ENCODE measurements at regions not wholly inside any gene's neighbourhood (a gene's known extent, or its start where the extent isn't known, plus 50 kb on each side); places are given as distances from the start of the nearest gene placed in this dataset.

GRCh38 chr4:32002037-32002747, 1282.0 kb downstream of the PCDH7 start:
- FAIRE-seq (no peak), DNase-seq (ENCODE audit: insufficient read length, low spot score) (no peak)
- no peak for TF ChIP-seq POLR2A (IDR thresholded peaks at IDR 0.05; ENCODE audit: low read depth, low read length)

GRCh38 chr4:32003548-32003947, 1283.4 kb downstream of the PCDH7 start:
- no peak for DNase-seq (ENCODE audit: insufficient read length, low spot score)
- TF ChIP-seq POLR2A (IDR thresholded peaks at IDR 0.05; ENCODE audit: low read depth, low read length) = no peak
- no peak for FAIRE-seq

GRCh38 chr4:32010221-32010620, 1290.1 kb downstream of the PCDH7 start:
- TF ChIP-seq POLR2A (IDR thresholded peaks at IDR 0.05; ENCODE audit: low read depth, low read length) = no peak
- FAIRE-seq (no peak), DNase-seq (ENCODE audit: insufficient read length, low spot score) (no peak)

GRCh38 chr4:32022071-32022470, 1301.9 kb downstream of the PCDH7 start:
- no peak for TF ChIP-seq POLR2A (IDR thresholded peaks at IDR 0.05; ENCODE audit: low read depth, low read length)
- DNase-seq (ENCODE audit: insufficient read length, low spot score) (no peak), FAIRE-seq (no peak)

GRCh38 chr4:32025851-32026459, 1305.8 kb downstream of the PCDH7 start:
- peak; percentile 1 for DNase-seq (ENCODE audit: insufficient read length, low spot score)
- TF ChIP-seq POLR2A (IDR thresholded peaks at IDR 0.05; ENCODE audit: low read depth, low read length) = no peak
- peak; percentile 69 for FAIRE-seq

- no peak for DNase-seq (ENCODE audit: insufficient read length, low spot score)
- no peak for TF ChIP-seq POLR2A (IDR thresholded peaks at IDR 0.05; ENCODE audit: low read depth, low read length)
- FAIRE-seq = no peak
Measured at GRCh38 chr4:32030406-32030805, 1310.2 kb downstream of the PCDH7 start.

GRCh38 chr4:32031026-32031425, 1310.9 kb downstream of the PCDH7 start:
- FAIRE-seq (no peak), DNase-seq (ENCODE audit: insufficient read length, low spot score) (no peak)
- TF ChIP-seq POLR2A (IDR thresholded peaks at IDR 0.05; ENCODE audit: low read depth, low read length) = no peak

- FAIRE-seq (no peak), DNase-seq (ENCODE audit: insufficient read length, low spot score) (no peak)
- no peak for TF ChIP-seq POLR2A (IDR thresholded peaks at IDR 0.05; ENCODE audit: low read depth, low read length)
Measured at GRCh38 chr4:32032136-32032672, 1312.0 kb downstream of the PCDH7 start.

GRCh38 chr4:32037399-32037798, 1317.2 kb downstream of the PCDH7 start:
- DNase-seq (ENCODE audit: insufficient read length, low spot score) = no peak
- FAIRE-seq = no peak
- TF ChIP-seq POLR2A (IDR thresholded peaks at IDR 0.05; ENCODE audit: low read depth, low read length) = no peak

- TF ChIP-seq POLR2A (IDR thresholded peaks at IDR 0.05; ENCODE audit: low read depth, low read length) = no peak
- FAIRE-seq = no peak
Measured at GRCh38 chr4:32042486-32043247, 1322.5 kb downstream of the PCDH7 start.

GRCh38 chr4:32043248-32043633, 1323.1 kb downstream of the PCDH7 start:
- FAIRE-seq (no peak), DNase-seq (ENCODE audit: insufficient read length, low spot score) (no peak)
- no peak for TF ChIP-seq POLR2A (IDR thresholded peaks at IDR 0.05; ENCODE audit: low read depth, low read length)

More at GRCh38 chr4:32042486-32043247, 1322.5 kb downstream of the PCDH7 start:
- DNase-seq (ENCODE audit: insufficient read length, low spot score) = no peak

GRCh38 chr4:32061916-32062315, 1341.7 kb downstream of the PCDH7 start:
- TF ChIP-seq POLR2A (IDR thresholded peaks at IDR 0.05; ENCODE audit: low read depth, low read length) = no peak
- DNase-seq (ENCODE audit: insufficient read length, low spot score) = no peak
- no peak for FAIRE-seq

- TF ChIP-seq POLR2A (IDR thresholded peaks at IDR 0.05; ENCODE audit: low read depth, low read length) = no peak
- FAIRE-seq (no peak), DNase-seq (ENCODE audit: insufficient read length, low spot score) (no peak)
Measured at GRCh38 chr4:32073542-32073941, 1353.4 kb downstream of the PCDH7 start.

- DNase-seq (ENCODE audit: insufficient read length, low spot score) (no peak), FAIRE-seq (no peak)
- no peak for TF ChIP-seq POLR2A (IDR thresholded peaks at IDR 0.05; ENCODE audit: low read depth, low read length)
Measured at GRCh38 chr4:32087211-32087610, 1367.0 kb downstream of the PCDH7 start.

All from H54 (cell line).